HG02759 (cell line): ENCODE measurements at regions not wholly inside any gene's neighbourhood (a gene's known extent, or its start where the extent isn't known, plus 50 kb on each side); places are given as distances from the start of the nearest gene placed in this dataset.
"Not testable (repeated sequence)": the region's sequence is repeated elsewhere in the genome, so short reads cannot be mapped to it uniquely, and the experiment has no call there.

Source experiments
- ATAC-seq: cut with Tn5 transposase; IDR thresholded peaks from one replicate; pipeline ENCODE4 v1.9.1; 2021; ENCODE audit warnings: mild to moderate bottlenecking, moderate library complexity; ENCODE audit not compliant: unreplicated experiment

DNA sequence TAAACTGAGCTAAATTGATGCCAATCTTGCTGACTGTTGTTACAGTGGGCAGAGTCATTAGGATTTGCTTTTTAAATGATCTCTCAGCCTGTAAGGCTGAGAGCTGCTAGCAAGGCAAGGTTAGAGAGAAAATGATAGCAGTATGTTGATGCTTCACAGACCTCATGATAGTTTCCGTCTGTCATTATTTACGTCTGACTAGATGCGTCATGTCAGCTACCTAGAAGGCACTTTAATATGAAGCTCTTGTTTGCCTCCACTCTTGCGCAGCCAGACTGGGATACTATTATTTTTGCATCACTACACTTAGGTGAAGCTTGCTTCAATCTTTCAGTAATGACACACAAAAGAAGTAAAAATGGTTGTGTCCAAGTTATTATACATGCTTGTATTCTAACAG, 313.8 kb downstream of the LNPK start:
- no peak for ATAC-seq

- no peak for ATAC-seq
Observed at GRCh38 chr2:175687465-175687864, 314.6 kb downstream of the LNPK start.

- no peak for ATAC-seq
Observed at GRCh38 chr2:175686002-175686401, 316.1 kb downstream of the LNPK start.

DNA sequence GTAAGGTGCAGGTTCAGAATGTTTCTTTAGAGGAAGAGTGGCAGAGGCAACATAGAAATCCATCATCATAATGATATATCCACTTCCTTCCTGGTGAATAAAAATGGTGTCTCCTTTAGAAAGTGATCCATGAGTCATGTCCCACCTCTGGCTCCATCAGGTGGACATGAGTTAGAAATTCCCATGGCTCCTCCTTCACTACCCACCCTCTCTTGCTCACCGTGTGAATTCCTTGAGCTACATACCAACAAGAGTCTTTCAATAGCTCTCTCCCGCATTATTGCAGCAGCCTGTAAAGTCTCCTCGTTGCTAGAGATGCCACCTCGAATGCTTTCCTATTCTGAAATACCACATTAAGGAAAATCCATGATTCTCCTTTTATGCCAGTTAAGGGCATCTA, 317.6 kb downstream of the LNPK start:
- ATAC-seq, result no peak

- ATAC-seq, result no peak
Observed at GRCh38 chr2:175679728-175680127, 322.3 kb downstream of the LNPK start.

GRCh38 chr2:175679231-175679630, 322.8 kb downstream of the LNPK start:
- ATAC-seq, result no peak

DNA sequence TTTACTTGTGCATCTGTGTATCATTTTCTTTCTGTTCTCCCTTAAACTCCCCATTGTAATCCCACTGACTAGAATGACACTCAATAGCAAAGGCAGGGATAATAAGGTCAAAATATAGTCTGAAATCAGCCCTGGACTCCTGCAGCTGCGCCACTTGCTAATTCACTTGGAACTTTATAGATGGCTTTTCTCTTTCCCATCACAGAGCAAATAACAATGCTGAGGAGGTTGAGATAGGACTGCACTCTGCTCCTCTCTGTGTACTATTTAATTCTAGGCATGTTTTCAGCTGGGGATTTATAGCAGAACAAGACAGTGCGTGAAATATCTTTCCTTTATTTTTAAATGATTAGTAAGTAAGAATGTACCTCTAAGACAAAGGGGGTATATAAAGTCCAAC, 324.2 kb downstream of the LNPK start:
- ATAC-seq, result no peak

DNA sequence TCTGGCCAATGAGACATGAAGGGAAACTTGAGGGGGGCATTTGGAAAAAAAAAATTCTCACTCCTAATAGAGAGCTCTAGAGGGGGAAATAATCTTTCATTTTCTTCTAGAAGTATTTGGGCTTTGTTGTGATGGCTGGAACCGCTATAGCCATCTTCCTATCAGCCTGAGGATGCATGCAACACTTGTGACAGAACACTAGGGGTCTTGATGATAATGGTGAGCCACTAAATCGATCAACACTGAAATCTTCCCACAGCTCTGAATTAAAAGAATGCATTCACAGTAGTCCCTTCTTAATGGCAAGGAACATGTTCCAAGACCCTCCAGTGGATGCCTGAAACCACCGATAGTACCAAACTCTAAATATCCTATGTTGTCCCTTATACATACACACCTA, 325.3 kb downstream of the LNPK start:
- ATAC-seq, result no peak

GRCh38 chr2:175668804-175669203, 333.3 kb downstream of the LNPK start:
- ATAC-seq, result not testable (repeated sequence)

- no peak for ATAC-seq
Observed at GRCh38 chr2:175662335-175662734, 339.7 kb downstream of the LNPK start.

DNA sequence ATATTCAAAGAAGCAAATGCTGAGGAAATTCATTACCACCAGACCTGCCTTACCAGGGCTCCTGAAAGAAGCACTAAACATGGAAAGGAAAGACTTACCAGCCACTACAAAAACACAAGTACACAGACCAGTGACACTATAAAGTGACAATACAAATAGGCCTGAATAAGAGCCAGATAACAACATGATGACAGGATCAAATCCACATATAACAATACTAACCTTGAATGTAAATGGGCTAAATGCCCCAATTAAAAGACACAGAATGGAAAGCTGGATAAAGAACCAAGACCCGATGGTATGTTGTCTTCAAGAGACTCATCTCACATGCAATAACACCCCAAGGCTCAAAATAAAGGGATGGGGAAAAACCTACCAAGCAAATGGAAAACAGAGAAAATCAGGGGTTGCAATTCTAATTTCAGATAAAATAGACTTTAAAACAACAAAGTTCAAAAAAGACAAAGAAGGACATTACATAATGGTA, 353.4 kb downstream of the LNPK start:
- no peak for ATAC-seq

GRCh38 chr2:175647058-175647457, 355.0 kb downstream of the LNPK start:
- ATAC-seq, result no peak

DNA sequence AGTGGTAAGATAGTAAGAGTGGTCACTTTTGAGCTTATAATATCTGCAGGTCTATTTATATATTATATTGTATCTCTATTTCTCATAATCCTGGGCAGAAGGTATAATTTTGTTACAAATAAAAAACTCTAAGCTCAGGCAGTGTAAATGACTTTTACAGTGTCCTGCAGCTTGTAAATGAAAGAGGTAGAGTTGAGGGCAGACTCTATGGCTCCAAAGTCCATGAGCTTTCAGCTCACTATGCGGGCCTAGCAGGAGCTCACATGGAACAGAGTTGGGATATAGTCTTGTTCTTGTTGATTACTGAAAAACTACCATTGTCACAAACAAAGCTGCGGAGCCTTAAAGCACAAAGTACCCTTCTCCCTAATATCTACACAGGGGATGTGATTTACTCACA, 361.4 kb downstream of the LNPK start:
- no peak for ATAC-seq

- ATAC-seq, result no peak
Observed at GRCh38 chr2:175633227-175633626, 368.8 kb downstream of the LNPK start.

DNA sequence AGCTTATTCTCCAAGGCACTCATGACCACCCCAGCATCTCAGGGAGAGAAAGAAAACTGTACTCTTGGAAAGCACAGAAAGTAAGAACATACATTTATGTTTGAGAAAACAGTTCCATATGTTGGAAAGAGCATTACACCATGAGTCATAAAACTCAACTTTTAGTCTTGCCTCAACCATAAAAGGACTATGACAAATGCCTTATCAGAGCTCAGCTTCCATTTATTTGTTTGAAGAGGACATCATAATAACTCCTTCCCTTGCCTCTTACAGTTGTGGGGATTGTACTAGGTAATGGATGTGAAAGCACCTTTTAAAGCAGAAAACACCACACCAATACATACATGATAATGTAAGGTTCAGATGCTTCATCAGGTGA, 370.8 kb downstream of the LNPK start:
- ATAC-seq, result no peak

GRCh38 chr2:175630280-175631244, 371.5 kb downstream of the LNPK start:
- ATAC-seq, result no peak

- ATAC-seq, result no peak
Observed at GRCh38 chr2:175628243-175628642, 373.8 kb downstream of the LNPK start.

DNA sequence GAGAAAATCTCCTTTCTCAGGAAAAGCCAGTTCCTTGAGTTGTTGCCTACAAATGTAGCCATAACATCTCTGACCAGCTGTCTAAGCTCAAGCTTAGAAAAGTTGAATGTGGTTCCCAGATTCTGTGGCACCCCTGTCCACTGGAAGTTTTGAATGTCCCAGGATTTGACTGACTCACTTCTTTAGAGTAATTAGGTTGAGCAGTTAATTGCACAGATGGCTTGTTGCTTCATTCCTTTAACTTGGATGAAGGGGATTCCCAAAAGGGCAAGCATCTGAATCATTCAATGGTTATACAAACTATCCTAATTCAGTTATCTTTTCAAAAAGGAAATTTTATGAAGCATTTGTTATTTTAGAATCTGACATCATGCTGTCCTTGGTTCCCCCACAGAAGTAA, 374.7 kb downstream of the LNPK start:
- ATAC-seq, result no peak

DNA sequence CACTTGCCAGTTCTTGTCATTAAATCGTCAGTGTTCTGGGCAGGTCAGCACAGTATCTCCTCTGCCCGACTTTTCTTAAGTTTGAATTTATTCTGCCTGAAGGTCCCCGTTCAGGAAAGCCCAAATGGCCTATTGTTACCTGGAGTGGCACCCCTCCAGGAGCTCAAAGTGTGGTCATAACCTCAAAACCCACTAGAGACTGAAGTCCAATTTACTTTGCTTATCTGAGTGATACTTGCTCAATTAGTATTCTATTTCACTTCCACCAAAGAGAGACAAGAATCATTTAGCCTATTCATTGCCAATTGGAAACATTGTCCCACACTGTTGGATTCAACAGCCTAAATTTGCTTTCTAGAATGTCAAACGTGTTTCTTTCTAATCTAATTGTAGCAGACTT, 375.3 kb downstream of the LNPK start:
- ATAC-seq, result no peak

DNA sequence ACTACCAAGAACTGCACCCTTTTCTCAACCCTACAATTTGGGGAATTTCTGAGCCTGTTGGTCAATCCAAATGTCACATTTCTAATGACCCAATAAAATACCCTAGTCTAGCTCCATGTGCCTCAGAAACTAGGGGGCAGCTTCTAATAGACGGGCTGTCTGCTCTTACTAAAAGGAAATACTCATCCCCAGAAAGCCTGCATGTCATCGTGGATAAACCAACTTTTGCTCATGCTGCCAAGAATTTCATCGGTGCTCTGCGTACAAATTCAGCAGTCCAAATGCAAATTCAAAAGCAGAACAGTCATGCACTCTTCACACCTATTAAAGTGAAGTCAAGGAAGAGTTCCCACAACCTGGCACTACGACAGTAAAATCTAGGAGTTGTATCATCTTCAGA, 377.3 kb downstream of the LNPK start:
- ATAC-seq, result no peak

- ATAC-seq, result no peak
Observed at GRCh38 chr2:175624211-175624761, 377.8 kb downstream of the LNPK start.

GRCh38 chr2:175621821-175622220, 380.2 kb downstream of the LNPK start:
- ATAC-seq, result no peak
